MM.1S (cell line): ENCODE measurements at regions not wholly inside any gene's neighbourhood (a gene's known extent, or its start where the extent isn't known, plus 50 kb on each side); places are given as distances from the start of the nearest gene placed in this dataset.
"Not testable (repeated sequence)": the region's sequence is repeated elsewhere in the genome, so short reads cannot be mapped to it uniquely, and the experiment has no call there.

Experiments
- DNase-seq: peaks from one replicate; pipeline ENCODE4 v3.0.0-alpha.2; 2015
- H2AFZ ChIP-seq: fragments of 300-600 bp; sonication (generic); 2 replicates; pipeline ENCODE4 v1.6.0; 2016; ENCODE audit warnings: antibody characterized with exemption, low read length
- H3F3A ChIP-seq: fragments of 300-600 bp; sonication (generic); 2 replicates; pipeline ENCODE4 v1.6.1; 2016; ENCODE audit warnings: mild to moderate bottlenecking, antibody characterized with exemption, low read length, moderate library complexity, mixed read lengths; ENCODE audit not compliant: insufficient read depth
- H3K27ac ChIP-seq: fragments of 300-600 bp; sonication (generic); 2 replicates; pipeline ENCODE4 v1.5.1; 2016; ENCODE audit warnings: mild to moderate bottlenecking, low read length
- H3K27me3 ChIP-seq: fragments of 300-600 bp; sonication (generic); replicated peaks from 2 replicates; pipeline ENCODE4 v1.6.0; 2016; ENCODE audit warnings: low read length; ENCODE audit not compliant: insufficient read depth
- H3K36me3 ChIP-seq: fragments of 300-600 bp; sonication (generic); replicated peaks from 2 replicates; pipeline ENCODE4 v1.6.1; 2016; ENCODE audit warnings: mild to moderate bottlenecking, low read length, mixed read lengths; ENCODE audit not compliant: insufficient read depth
- H3K4me1 ChIP-seq: fragments of 300-600 bp; sonication (generic); 2 replicates; pipeline ENCODE4 v1.6.1; 2016; ENCODE audit warnings: low read length, mixed read lengths
- H3K4me2 ChIP-seq: fragments of 300-600 bp; sonication (generic); 2 replicates; pipeline ENCODE4 v1.6.0; 2016; ENCODE audit warnings: low read depth, low read length
- H3K4me3 ChIP-seq: fragments of 300-600 bp; sonication (generic); 2 replicates; pipeline ENCODE4 v1.5.1; 2016; ENCODE audit warnings: low read length, mixed read lengths
- H3K79me2 ChIP-seq: fragments of 300-600 bp; sonication (generic); 2 replicates; pipeline ENCODE4 v1.6.1; 2016; ENCODE audit warnings: mixed run types, low read length, mixed read lengths
- H3K9ac ChIP-seq: fragments of 300-600 bp; sonication (generic); 2 replicates; pipeline ENCODE4 v1.6.1; 2016; ENCODE audit warnings: low read length, mixed read lengths
- H3K9me2 ChIP-seq: fragments of 300-600 bp; sonication (generic); replicated peaks from 2 replicates; pipeline ENCODE4 v1.6.1; 2016; ENCODE audit warnings: mild to moderate bottlenecking, low read length, mixed read lengths; ENCODE audit not compliant: insufficient read depth
- H3K9me3 ChIP-seq: fragments of 300-600 bp; sonication (generic); replicated peaks from 2 replicates; pipeline ENCODE4 v1.6.1; 2016; ENCODE audit warnings: mild to moderate bottlenecking, low read length, mixed read lengths; ENCODE audit not compliant: insufficient read depth
- H4K20me1 ChIP-seq: fragments of 300-600 bp; sonication (generic); 2 replicates; pipeline ENCODE4 v1.6.1; 2016; ENCODE audit warnings: mild to moderate bottlenecking, low read length, moderate library complexity, mixed read lengths; ENCODE audit not compliant: insufficient read depth
- CTCF ChIP-seq: fragments of 300-600 bp; sonication (generic); IDR thresholded peaks from 2 replicates; pipeline ENCODE4 v1.5.1; 2016; ENCODE audit warnings: antibody characterized with exemption, low read length, mixed read lengths
- EZH2 ChIP-seq: fragments of 300-600 bp; sonication (generic); optimal IDR thresholded peaks from 2 replicates; pipeline ENCODE3; 2017; ENCODE audit warnings: low read depth, mild to moderate bottlenecking, antibody characterized with exemption, low read length, mixed read lengths
- EZH2phosphoT487 ChIP-seq: fragments of 300-600 bp; sonication (generic); IDR thresholded peaks from 2 replicates; pipeline ENCODE4 v1.6.1; 2018; ENCODE audit warnings: antibody characterized with exemption, low read length

DNA sequence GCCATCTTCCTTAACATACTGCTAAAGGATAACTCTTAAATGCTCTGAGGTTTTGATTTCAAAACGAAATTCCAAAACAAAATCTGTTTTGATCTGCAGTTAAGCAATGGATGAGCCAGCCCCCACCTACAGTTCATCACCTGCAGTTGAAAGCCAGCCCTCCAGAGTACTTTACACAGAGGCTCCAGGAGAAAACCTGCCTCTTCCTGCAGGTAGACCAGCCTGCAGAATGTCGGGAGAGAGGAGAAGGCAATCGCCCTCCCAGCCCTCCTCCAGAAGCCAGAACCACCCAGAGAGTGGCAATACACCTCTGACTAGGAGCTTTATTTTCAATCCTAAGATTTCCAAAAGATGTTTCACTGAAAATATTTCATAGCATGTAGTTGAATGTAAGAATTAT is 798.1 kb downstream of the GATA3 start:
- Histone ChIP-seq H3K4me1 (no peaks in the 10 kb centered on the region), H2AFZ (no peak overlapping the region), H3K27me3 (no peaks in the 10 kb centered on the region), H3K9ac (no peak overlapping the region), H3K9me2 (no peaks in the 10 kb centered on the region), H4K20me1 (no peaks in the 10 kb centered on the region), H3K4me2 (no peak overlapping the region), H3K79me2 (no peaks in the 10 kb centered on the region), H3K9me3 (no peaks in the 10 kb centered on the region), H3K36me3 (no peaks in the 10 kb centered on the region), H3K27ac (no peak overlapping the region), H3K4me3 (no peak overlapping the region), H3F3A (no peaks in the 10 kb centered on the region)
- no peak for DNase-seq
- TF ChIP-seq EZH2phosphoT487 (no peak), CTCF (no peak), EZH2 (no peak)

DNA sequence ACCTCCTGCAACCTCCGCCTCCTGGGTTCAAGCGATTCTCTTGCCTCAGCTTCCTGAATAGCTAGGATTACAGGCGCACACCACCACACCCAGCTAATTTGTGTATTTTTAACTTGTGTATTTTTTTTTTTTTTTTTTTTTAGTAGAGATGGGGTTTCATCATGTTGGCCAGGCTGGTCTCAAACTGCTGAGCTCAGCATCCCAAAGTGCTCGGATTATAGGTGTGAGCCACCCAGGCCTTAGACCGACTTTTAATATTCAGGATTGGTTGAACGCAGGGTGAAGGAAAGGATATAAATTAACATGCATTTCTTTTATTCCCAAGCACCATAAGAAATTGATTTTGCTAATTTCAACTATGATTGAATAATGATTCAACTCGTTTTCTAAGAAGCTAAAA is 798.6 kb downstream of the GATA3 start:
- H3K9me3 ChIP-seq = no peaks in the 10 kb centered on the region
- H3F3A ChIP-seq = no peaks in the 10 kb centered on the region
- no peak for DNase-seq
- no peak overlapping the region for H3K27ac ChIP-seq
- H3K36me3 ChIP-seq = no peaks in the 10 kb centered on the region
- no peak overlapping the region for H3K4me2 ChIP-seq
- H2AFZ ChIP-seq = no peak overlapping the region
- TF ChIP-seq CTCF (no peak), EZH2phosphoT487 (no peak)
- H3K9ac ChIP-seq = no peak overlapping the region
- H3K4me3 ChIP-seq = no peak overlapping the region
- no peaks in the 10 kb centered on the region for H3K4me1 ChIP-seq
- H4K20me1 ChIP-seq = no peaks in the 10 kb centered on the region
- H3K79me2 ChIP-seq = no peaks in the 10 kb centered on the region
- H3K27me3 ChIP-seq = no peaks in the 10 kb centered on the region
- H3K9me2 ChIP-seq = no peaks in the 10 kb centered on the region

DNA sequence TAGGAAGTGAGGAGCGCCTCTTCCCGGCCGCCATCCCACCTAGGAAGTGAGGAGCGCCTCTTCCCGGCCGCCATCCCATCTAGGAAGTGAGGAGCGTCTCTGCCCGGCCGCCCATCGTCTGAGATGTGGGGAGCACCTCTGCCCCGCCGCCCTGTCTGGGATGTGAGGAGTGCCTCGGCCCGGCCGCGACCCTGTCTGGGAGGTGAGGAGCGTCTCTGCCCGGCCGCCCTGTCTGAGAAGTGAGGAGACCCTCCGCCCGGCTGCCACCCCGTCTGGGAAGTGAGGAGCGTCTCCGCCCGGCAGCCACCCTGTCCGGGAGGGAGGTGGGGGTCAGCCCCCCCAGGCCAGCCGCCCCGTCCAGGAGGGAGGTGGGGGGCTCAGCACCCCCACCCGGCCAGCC is 814.4 kb downstream of the GATA3 start:
- H3F3A ChIP-seq, H3K9me3 ChIP-seq, H3K27ac ChIP-seq, H3K9ac ChIP-seq, DNase-seq, H3K27me3 ChIP-seq, H3K36me3 ChIP-seq, H3K4me2 ChIP-seq, H2AFZ ChIP-seq, H3K9me2 ChIP-seq, H4K20me1 ChIP-seq, H3K4me3 ChIP-seq, H3K4me1 ChIP-seq, H3K79me2 ChIP-seq: not testable (repeated sequence)

DNA sequence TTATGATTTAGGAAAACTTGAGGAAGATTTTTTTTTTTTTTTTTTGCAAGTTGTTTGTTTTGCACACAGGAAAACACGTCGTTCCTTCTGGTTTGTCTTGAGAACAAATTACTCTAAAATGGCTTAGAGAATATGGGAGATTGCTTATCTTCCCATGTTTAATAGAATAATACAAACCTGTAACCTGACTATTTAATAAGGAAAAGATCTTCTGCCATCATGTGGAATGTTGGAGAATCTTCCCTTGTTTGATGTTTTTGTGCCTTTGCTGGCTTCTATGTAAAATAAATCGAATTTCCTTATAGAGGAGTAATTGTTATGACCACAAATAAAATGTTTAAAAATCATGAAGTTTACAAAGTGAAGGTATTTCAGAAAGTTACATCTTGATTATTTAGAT is 818.8 kb downstream of the GATA3 start:
- Histone ChIP-seq H3K9me2 (no peaks in the 10 kb centered on the region), H3K9me3 (no peaks in the 10 kb centered on the region), H3K27ac (no peak overlapping the region), H4K20me1 (no peaks in the 10 kb centered on the region), H3K4me3 (no peak overlapping the region), H3K4me2 (no peak overlapping the region), H3K79me2 (no peaks in the 10 kb centered on the region), H2AFZ (no peak overlapping the region), H3K27me3 (no peaks in the 10 kb centered on the region), H3K36me3 (no peaks in the 10 kb centered on the region), H3F3A (no peaks in the 10 kb centered on the region), H3K4me1 (no peaks in the 10 kb centered on the region), H3K9ac (no peak overlapping the region)
- DNase-seq = no peak
- no peak for TF ChIP-seq EZH2phosphoT487
- no peak for TF ChIP-seq EZH2
- no peak for TF ChIP-seq CTCF
